Bronchial epithelial cell (primary cell): ENCODE measurements at regions not wholly inside any gene's neighbourhood (a gene's known extent, or its start where the extent isn't known, plus 50 kb on each side); places are given as distances from the start of the nearest gene placed in this dataset.
"Not testable (repeated sequence)": the region's sequence is repeated elsewhere in the genome, so short reads cannot be mapped to it uniquely, and the experiment has no call there.

Source experiments
- DNase-seq: peaks from one replicate; pipeline ENCODE4 v3.0.0-alpha.2; 2010; ENCODE audit warnings: low read depth
- FAIRE-seq: peaks from 2 replicates; lab custom pipeline; 2011; peaks lifted over from hg19 to GRCh38; lab: Jason Lieb, UNC
- H3K27me3 ChIP-seq: 2 replicates; pipeline ENCODE4 v1.5.1; 2011; ENCODE audit warnings: low read length; ENCODE audit not compliant: control insufficient read depth, insufficient read depth
- H3K36me3 ChIP-seq: 2 replicates; pipeline ENCODE4 v1.5.1; 2011; ENCODE audit warnings: low read length; ENCODE audit not compliant: control insufficient read depth, insufficient read depth
- H3K4me3 ChIP-seq: 2 replicates; pipeline ENCODE4 v1.5.1; 2011; ENCODE audit warnings: mild to moderate bottlenecking, low read depth, low read length, control low read depth
- CTCF ChIP-seq: IDR thresholded peaks from 2 replicates; pipeline ENCODE4 v1.5.1; 2011; ENCODE audit warnings: mild to moderate bottlenecking, moderate library complexity, low read length, control low read depth, inconsistent platforms; ENCODE audit not compliant: insufficient read depth, severe bottlenecking

- H3K27me3 ChIP-seq: no peaks in the 10 kb centered on the region
- H3K36me3 ChIP-seq: no peaks in the 10 kb centered on the region
- no peak for FAIRE-seq
- TF ChIP-seq CTCF: no peak
- DNase-seq: no peak
- H3K4me3 ChIP-seq: no peak overlapping the region
These were observed 1206.5 kb upstream of the PABPC4L start for GRCh38 chr4:135408109-135408508.

- not testable (repeated sequence) for FAIRE-seq, H3K27me3 ChIP-seq, DNase-seq, H3K4me3 ChIP-seq, H3K36me3 ChIP-seq
These were observed 1205.0 kb upstream of the PABPC4L start for GRCh38 chr4:135406597-135406996.

- FAIRE-seq: no peak
- DNase-seq: no peak
- Histone ChIP-seq H3K36me3 (no peaks in the 10 kb centered on the region), H3K4me3 (no peak overlapping the region), H3K27me3 (no peaks in the 10 kb centered on the region)
- TF ChIP-seq CTCF: no peak
These were observed 1184.4 kb upstream of the PABPC4L start for GRCh38 chr4:135385830-135386581.

DNA sequence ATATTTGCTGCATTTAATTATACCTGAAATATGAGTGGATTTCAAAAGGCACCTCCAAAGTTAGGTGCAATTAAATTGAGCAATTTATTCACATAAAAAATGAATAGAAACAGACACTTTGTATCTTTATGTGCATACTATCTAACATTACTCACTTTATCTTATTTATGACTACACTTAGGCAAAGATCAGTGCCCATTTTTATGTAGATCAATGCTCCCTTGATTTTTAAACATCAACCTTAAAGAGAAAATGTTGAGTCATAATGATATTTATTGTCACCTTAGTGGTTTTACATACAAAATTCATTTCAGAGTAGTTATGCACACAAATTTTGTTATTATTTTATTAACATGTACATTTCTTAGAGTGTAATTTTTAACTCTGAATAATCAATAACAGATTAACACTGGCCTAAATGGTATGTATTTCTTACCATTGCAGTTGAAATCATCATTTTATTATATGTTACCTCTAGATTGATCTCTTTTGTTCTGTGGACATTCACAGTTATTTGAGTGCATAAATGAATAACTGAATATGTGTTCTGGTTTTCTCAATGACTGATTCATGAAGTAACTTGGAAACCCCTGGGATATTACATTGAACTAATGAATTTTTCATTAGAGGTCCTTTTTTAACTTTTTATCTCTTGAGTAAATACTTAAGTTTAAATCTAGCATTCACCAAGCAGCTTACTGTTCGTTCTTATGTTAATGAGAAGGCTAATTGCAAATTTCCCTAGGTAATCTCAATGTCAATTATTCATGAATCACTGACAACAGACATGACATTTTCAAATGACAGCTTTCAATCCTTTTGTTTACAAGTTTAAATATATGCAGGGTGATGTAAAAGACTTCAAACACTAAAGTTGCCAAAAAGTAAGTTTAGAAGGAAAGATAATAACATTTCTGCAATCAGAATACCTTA is 1182.0 kb upstream of the PABPC4L start:
- FAIRE-seq: no peak
- TF ChIP-seq CTCF: no peak
- no peaks in the 10 kb centered on the region for H3K36me3 ChIP-seq
- no peak for DNase-seq
- H3K4me3 ChIP-seq: no peak overlapping the region
- no peaks in the 10 kb centered on the region for H3K27me3 ChIP-seq

DNA sequence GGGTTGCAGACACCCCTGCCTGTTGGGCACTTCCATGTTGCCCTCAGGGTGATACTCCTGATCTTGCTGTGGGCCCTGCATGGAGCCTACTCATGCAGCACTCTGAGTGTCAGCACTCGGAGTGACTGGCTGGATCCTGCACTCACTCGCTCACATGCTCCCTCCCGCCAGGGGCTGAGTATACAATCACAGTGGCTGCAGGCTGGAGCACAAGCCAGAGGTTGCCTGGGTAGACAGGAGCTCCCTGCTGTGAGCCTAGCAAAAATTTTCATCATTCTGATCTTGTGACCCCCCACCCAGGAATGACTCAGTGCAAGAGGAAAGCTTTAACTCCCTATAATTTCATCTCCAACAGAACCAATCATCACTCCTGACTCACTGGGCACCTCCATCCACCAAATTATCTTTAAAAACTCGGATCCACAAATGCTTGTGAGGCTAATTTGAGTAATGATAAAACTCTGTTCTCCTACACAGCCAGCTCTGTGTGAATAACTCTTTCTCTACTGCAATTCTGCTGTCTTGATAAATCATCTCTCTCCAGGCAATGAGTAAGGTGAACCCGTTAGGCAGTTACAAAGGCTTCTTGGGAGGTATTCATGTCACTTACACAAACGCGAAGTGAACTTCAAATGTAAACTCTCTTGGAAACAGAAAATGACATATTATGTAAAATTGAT is 1180.8 kb upstream of the PABPC4L start:
- H3K27me3 ChIP-seq: no peaks in the 10 kb centered on the region
- no peaks in the 10 kb centered on the region for H3K36me3 ChIP-seq
- TF ChIP-seq CTCF: no peak
- DNase-seq (no peak), FAIRE-seq (no peak)
- H3K4me3 ChIP-seq: no peak overlapping the region

DNA sequence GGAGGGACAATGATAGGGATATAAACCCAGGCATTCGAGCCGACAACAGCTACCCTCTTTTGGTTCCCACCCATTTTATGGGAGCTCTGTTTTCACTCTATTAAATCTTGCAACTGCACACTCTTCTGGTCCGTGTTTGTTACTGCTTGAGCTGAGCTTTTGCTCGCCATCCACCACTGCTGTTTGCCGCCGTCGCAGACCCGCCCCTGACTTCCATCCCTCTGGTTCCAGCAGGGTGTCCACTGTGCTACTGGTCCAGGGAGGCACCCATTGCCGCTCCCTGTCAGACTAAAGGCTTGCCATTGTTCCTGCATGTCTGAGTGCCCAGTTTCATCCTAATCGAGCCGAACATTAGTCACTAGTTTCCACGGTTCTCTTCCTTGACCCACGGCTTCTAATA is 1170.5 kb upstream of the PABPC4L start:
- no peak for TF ChIP-seq CTCF
- no peaks in the 10 kb centered on the region for H3K36me3 ChIP-seq
- no peak for DNase-seq
- no peak overlapping the region for H3K4me3 ChIP-seq
- FAIRE-seq: no peak
- H3K27me3 ChIP-seq: no peaks in the 10 kb centered on the region
